ENCODE measurements at regions not wholly inside any gene's neighbourhood (a gene's known extent, or its start where the extent isn't known, plus 50 kb on each side); places are given as distances from the start of the nearest gene placed in this dataset.
"Not testable (repeated sequence)": the region's sequence is repeated elsewhere in the genome, so short reads cannot be mapped to it uniquely, and the experiment has no call there.

DNA sequence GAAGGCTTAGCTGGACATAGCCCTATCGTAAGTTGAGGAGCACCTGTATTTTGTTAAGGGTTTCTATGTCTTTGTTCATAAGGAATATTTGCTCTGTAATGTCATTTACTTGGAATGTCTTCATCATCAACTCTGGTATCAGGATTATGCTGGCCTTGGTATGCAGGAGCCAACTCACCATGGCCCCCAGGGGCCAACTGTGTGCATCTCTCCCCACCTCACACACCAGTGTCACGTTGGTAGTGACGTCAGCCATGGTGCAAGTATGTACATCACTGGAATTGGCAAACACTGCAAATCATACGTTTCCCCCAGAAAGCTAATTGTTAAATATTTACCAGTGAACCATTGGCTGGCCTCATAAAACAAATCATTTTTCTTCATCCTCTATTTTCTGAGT, 70.8 kb downstream of the YTHDF1 start:
- DNase-seq, result no peak

DNA sequence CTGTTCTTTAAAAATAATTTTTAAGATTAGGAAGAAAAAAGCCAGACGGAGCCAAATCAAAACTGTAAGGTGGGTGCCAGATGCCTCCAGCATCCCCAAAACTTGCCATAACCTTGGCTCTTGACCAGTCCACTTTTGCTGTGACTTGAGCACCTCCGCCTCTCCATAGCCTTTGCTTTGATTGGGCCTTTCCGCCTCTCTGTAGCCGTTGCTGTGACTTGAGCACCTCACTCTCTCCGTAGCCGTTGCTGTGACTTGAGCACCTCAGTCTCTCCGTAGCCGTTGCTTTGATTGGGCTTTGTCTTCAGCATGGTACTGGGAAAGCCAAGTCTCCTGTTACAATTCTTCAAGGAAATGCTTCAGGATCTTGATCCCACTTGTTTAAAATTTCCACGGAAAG, 73.0 kb downstream of the YTHDF1 start:
- DNase-seq, result no peak

DNA sequence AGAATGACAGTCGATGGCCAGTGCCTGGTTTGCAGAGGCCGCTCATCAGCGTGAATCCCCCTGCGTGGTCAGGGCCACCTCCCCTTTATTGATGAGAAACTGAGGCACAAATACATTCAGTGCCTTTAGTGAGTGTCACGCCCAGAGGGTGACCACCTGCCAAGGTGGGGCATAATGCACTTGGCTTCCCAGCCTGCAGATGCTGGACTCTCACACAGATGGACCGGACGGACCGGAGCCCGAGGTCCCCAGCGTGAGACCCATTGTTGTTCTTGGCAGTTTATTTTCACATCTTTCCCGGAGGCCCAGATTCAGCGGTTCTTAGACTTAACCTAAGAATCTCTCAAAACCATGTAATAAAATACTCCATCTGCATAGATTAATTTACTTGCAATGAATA, 74.4 kb downstream of the YTHDF1 start:
- DNase-seq, result no peak

DNA sequence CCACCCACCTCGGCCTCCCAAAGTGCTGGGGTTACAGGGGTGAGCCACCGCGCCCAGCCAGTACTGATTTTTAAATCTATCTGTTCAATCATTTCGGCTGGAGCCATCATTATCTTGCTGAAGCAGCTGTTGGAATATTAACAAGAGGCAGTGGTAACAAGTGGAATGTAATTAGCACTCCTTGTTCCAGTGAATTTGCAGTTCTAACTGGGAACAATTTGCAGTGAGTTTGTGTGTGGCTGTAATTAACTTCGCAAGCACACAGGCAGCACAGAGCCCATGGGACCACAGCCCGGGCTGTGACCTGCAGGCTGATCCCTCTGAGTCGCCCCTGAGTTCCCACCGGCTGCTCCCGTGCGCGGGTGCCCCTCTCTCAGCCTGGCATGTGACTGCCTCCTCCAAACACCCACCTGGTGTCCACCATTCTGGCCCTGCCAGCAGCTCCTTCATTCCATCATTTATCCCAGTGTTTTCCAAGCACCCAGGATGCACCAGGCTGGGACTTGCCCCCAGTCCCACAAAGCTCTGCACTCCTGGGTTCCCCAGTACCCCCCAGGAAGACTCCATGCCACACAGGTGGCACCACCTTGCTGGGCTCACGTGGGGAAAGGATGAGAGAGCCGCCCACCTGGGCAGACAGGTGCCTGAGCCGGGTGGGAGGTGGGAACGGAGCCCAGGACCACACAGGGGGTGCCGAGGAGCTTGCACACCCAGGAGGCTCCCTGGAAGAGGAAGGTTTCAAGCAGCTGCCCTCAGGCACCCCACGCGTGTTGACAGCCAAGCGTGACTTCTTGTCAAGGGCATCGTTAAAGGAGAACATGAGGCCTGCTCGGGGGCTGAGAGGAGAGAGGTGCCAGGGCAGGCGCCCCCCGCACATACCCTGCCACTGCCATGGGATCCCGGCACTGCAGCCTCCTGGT, 75.2 kb downstream of the YTHDF1 start:
- no peak for DNase-seq

DNA sequence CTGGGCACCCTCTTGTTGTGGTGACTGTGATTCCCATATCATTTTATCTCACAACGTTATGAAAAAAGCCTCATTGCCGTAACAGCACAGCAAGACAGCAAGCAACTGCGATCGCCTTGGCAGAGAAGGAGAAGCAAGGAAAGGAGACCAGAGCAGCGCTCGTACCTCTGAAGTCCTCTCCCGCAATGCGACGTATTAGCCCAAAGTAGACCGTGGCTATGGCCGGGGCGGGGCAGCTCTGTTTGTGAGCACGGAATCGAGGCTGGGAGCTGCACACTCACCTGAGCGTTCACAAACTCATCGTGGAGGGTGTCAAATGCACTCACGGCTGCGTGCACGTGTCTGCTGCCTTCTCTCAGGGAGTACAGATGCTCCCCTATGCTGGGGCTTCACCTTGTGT, 76.1 kb downstream of the YTHDF1 start:
- DNase-seq, result no peak

DNA sequence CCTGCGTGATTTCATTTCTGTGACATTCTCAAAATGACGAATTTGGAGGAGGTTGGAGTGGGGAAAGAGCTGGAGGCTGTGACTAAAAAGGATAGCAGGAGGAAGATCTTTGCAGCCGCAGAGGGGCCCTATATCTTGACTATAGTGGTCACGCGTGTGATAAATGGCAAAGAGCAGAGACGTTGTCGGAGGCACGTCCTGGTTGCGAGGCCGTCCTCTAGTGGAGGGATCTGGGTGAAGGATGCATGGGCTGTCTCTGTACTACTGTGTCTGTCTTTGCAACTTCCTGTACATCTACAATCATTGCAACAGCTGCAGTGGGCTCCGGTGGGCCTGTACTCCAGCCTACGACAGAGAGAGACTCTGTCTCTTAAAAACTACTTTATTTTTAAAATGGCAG, 76.6 kb downstream of the YTHDF1 start:
- DNase-seq, result no peak

DNA sequence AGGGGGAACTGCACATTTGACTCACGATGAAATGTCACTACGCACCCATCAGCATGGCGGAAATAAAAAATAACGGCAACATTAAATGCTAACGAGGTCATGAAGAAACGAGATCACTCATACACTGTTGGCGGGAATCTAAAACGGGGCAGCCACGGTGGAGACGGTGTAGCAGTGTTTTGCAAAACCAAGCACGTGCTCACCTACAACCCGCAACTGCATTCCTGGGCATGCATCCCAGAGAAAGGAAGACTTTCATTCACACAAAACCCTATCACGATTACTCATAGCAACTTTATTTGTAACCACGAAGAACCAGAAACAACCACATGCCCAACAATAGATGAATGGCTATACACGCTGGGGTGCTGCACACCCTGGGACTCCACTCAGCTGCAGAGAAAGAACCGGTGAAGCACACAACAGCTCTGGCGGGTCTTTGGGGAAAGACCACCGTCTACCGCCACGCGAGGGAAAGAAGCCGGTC, 77.0 kb downstream of the YTHDF1 start:
- DNase-seq, result peak; percentile 28

DNA sequence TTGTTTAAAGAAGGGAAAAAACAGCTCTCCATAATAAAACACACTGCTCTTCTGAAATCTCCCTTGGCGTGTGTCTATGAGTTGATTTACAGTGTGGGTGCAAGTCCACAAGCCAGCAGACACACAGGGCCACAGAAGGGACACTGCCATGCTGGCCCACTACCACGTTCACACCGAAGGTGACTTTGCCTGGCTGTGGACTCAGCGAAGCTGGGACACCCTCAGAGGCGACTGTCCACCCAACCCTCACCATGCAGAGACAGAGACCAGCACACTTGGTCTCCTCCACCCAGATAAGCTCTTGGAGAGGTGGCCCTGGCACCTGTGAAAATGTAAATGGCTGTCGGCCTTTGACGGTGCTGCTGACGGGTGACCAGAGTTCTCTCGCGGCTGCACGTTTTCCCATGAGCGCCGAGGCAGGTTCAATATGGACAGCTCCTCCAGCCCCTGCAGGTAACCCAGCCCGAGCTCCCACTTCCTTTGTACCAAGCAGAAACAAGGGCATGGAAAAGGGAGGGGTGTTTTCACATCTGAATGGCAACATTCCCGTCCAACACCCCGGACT, 78.0 kb downstream of the YTHDF1 start:
- no peak for DNase-seq

DNA sequence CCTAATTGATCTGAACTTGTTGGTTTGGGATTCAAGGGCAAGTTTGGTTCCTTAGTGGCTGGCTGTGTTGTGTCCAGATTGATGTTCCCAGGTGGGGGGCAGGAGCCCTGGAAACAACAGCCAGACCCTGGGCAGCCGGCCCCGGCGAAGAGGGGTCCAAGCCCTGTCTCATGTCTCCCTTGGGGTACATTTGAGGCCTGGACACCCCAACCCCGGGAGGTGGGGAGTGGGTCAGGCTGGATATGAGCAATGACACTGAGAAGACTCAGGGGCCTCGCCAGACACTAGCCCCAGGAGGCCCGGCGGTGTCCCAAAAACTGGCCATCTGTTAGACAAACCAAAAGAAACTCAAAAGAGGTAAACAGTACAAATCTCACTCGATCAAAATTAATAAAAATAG, 79.6 kb downstream of the YTHDF1 start:
- no peak for DNase-seq

DNA sequence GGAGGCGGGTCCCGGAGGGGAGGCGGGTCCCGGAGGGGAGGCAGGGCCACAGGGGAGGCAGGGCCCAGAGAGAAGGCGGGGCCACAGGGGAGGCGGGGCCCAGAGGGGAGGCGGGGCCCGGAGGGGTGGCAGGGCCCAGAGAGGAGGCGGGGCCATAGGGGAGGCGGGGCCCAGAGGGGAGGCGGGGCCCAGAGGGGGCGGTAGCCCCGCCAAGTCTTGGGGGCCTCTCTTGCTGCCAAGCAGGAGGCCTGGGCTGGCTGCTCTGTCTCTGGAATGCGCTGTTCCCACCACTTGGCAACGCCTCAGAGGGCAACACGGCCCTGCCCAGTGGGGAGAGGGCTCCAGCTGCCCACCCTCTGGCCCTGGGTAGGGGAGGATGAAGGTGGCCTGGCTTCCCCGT, 80.5 kb downstream of the YTHDF1 start:
- no peak for DNase-seq

DNA sequence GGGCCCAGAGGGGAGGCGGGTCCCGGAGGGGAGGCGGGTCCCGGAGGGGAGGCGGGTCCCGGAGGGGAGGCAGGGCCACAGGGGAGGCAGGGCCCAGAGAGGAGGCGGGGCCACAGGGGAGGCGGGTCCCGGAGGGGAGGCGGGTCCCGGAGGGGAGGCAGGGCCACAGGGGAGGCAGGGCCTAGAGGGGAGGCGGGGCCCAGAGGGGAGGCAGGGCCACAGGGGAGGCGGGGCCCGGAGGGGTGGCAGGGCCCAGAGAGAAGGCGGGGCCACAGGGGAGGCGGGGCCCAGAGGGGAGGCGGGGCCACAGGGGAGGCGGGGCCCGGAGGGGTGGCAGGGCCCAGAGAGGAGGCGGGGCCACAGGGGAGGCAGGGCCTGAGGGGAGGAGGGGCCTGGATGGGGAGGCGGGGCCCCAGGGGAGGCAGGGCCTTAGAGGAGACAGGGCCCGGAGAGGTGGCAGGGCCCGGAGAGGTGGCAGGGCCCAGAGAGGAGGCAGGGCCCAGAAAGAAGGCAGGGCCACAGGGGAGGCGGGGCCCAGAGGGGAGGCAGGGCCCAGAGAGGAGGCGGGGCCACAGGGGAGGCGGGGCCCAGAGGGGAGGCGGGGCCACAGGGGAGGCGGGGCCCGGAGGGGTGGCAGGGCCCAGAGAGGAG, 81.1 kb downstream of the YTHDF1 start:
- DNase-seq, result not testable (repeated sequence)

DNA sequence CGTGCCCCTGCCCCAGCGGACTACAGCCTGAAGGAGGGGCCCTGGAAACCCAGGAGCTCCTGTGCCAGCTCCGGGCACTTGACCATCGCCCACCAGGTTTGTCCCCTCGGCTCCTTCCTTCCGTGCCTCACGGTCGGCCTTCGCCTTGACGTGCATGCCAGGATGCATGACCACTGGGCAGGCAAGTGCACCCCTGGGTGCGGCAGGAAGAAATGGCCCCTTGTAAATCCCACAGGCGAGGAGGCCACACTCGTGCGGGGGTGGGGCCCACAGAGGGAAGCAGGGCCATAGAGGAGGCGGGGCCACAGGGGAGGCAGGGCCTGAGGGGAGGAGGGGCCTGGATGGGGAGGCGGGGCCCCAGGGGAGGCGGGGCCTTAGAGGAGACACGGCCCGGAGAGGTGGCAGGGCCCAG, 81.7 kb downstream of the YTHDF1 start:
- DNase-seq, result no peak

DNA sequence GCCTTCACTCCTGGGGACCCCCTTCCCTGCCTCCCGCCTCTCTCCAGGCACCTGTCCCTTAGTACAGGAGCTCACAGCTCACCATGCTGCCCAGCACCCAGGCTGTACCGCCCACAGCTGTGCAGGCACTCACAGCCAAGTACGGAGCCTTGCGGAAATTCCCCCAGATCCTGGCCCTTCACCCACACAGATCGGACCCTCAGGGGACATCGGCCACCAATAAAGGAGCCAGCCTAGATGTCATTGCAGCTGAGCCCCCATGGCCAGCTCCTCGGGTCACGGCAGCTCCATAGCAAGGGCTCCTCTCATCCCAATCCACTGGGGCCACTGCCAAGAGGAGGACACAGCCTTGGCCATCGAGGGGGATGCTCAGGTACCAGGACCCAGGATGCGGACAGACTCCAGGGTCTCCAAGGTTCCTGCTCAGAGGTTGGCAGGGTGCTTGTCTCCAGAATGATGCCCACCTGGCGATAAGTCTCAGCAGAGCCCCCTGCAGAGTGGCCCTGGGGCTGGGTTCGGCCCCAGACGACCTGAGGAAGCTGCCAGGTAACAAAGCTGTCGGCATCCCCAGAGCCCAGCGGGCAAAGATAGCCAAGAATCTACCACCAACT, 82.3 kb downstream of the YTHDF1 start:
- DNase-seq, result no peak

DNA sequence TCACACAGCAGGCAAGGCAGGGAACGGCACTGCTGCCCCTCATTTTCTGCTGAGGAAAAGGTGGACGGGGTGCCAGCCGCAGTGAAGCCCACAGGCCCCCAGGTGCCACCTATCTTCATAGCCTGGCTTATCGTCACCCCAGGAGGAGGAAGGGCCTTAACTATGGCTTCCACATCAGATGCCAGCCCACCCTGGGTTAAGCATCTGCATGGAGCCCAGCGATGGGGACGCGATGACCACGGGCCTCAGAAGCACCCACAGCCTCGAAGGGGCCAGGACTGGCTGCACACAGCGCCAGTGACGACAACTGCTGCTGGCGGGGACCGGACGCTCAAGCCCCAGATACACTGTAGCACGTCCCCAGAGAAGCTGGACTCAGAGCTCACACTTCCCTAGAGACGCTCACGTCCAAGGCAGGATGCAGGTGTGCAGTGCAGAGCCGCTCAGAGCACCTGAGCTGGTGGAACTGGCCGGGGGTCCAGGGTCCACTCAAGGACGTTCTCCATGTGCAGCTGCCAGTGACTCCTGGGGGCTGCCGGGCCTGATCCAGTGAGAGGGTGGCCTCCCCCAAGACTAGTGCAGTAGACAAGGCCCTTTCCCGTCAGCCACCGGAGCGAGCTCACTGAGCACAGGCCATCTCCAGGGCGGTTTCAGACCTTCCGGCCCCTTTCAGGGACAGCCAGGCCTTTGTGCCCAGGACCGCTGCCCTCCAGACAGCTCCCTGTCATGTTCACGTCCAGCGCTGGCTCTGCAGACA, 83.0 kb downstream of the YTHDF1 start:
- DNase-seq, result no peak

DNA sequence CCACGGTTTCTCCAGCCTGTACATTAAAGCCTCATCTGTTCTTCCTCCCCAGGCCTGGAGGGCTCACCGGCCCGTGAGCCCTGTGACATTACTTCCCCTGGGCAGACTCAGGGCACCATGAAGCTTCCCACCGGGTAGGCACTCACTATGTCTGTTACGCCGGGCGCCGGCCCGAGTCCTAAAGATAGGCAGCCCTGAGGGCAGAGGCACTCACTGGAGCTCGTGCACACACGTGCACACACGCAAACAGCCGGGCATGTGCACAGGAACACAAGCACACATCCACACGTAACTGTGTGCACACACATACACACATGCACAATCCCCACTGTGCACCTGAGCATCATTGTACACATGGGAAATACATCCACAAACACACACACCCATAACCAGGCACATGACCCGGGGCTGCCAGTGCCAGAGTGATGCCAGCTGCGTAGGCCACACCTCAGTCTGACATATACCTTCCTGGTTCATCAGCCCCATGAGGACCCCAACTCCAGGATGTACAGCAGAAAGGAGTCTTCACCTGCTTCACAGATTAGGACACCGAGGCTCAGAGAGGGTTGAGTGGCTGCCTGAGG, 83.7 kb downstream of the YTHDF1 start:
- no peak for DNase-seq

DNA sequence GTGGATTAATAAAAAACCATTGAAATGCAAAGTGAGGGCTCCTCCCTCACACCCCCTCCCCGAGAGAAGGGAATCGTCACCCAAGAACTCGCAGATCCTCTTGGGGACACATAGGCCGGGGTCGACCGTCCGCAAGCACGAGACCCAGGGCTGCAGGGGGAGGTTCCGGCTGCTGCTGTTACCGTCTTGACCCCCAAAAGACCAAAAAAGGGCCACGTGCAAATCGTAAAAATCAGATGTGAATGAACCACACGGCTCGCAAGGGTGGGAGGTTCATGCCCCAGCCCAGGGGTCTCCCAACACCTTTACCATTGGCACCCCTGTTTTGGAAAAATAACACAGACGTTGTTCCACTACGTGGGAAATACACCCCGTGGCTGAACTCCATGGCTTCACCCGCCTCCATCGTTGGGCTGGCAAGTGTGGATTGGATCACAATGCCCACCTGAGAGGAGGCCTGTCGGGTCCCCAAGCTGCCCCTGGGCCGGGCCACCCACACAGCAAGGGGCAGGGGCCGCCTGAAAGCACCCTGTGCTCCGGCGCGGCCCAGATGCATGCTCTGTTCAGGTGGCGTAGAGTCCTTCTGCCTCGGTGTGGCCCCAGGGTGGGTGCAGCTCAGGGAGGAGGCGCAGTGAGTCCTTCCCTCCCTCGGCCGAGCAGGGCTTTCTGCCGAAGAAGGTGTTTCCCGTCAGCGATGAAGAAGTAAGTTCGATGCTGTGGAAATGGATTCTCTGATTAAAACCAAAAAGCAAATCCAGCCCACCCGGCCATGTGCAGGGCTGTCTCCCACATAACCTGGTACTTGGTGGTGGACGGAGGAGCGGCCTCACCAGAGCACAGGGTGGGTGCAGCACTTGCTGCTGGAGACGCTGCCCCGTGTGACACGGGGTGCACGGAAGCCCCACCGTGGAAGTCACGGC, 85.0 kb downstream of the YTHDF1 start:
- DNase-seq, result no peak

DNA sequence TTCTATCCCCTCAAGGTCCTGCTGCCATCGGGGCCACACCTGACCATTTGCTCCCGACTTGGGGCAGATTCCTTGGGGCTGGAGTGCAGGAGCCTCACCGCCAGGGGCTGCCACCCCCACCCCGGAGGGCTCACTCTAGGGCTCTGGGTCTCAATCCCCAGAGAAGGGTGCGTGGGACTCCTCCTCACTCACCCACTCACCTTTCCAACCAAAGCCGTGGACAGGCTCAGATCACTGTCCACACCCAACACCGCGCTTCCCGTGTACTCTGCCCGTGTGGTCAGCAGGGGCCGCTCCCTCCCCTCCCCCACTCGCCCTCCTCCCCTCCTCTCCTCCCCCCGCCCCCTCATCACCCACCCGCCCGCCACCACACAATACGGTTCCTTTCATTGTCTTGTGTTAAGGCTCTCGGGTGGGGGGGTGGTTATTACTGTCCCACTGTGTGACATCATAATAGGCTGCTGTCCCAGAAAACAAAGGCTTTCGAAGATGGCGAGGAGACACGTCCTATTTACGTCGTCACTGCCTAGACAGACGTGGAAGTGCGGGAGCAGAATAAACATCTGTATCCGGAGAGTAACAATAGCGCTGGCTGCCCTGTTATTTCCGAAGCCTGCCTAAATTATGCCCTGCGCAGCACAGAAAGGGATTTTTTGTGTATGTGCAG, 85.8 kb downstream of the YTHDF1 start:
- DNase-seq, result no peak

DNA sequence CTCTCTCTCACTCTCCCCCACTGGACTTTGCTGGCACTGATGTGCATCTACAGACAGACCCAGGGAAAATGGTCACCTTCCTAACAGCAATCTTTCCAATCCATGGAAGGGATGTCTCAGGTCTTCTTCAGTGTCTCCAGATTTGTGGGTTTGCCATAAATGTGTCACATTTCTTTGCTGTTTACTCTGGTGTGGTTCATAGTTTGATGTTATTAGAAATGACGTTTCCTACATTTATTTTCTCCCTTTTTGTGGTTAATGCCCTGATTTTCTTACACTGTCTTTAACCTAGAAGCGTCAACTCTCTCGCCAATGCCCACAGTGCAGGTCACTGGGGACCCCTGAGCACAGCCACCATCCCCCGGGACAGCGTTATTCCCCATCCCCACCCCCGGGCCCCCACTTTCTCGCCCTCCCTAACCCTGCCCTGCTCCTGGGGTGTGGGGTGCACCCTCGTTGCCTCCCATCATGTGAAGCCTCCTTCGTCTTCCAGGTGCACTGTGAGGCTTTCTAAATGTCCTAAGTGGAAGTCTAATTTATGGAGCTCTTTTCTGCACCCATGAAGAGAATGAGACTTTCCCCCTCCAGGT, 86.5 kb downstream of the YTHDF1 start:
- DNase-seq, result no peak

DNA sequence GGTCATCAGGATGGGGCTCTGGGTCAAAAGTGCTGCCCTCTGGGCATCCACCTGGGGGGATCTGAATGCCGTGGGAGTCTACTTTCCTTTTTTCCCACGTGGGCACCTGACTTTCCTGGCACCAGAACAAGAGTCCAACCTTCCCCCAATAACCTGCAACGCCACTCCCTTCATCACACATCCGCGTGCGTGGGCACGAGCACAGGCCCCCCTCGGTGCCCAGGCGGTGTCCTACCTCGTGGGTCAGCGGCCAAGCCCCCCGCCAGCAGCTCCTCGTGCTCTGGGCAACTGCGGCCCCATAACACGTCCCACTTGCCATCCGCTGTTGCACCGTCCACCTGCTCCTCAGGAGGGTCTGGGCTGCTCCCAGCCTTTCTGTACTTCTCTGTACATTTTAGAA, 87.0 kb downstream of the YTHDF1 start:
- no peak for DNase-seq

DNA sequence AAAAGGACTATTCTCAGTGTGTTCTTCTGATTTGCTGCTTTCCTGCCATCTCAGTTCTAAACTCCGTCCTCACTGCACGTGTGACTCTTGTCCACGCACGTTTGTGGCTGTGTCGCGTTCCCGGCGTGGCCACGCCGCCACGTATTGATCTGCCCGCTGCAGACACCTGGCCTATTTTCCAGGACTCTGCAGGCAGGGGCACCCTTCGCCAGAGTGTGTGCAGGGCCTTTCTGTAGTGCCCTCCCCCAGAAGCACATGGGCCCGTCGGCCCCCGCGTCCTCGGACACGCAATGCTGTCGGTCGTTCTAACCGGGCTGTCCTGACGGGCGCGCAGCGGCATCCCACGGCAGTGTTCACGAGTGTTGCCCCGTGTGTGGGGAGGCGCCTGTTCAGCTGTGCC, 87.6 kb downstream of the YTHDF1 start:
- DNase-seq, result no peak
